Stimulated activated CD4-positive, alpha-beta T cell treated with anti-CD3 and anti-CD28 coated beads, Interleukin-4, amount 100 ng/mL, for 24 hours (primary cell): ENCODE measurements at regions not wholly inside any gene's neighbourhood (a gene's known extent, or its start where the extent isn't known, plus 50 kb on each side); places are given as distances from the start of the nearest gene placed in this dataset.
"Not testable (repeated sequence)": the region's sequence is repeated elsewhere in the genome, so short reads cannot be mapped to it uniquely, and the experiment has no call there.

Experiments used
- DNase-seq: peaks from one replicate; pipeline ENCODE4 v3.0.0-alpha.2; 2020

DNA sequence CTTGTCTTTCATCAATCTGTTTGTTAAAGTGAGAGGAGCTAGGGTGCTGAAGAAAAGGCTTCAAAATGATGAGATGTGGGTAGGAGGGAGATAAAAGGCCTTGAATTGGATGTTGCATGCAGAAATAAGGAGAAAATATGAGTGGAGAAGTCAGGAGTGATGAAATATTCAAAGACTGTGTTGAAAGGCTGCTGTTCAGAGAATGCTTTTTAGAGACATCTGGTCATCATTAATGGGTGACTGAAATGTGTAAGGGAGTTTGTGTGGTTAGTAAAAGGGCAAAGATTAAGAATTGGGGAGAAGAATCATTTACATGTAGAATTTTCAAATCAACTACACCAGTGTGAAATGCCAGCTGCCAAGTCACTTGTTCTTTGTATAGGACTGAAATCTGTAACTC lies 383.9 kb downstream of the MAT2B start:
- no peak for DNase-seq

DNA sequence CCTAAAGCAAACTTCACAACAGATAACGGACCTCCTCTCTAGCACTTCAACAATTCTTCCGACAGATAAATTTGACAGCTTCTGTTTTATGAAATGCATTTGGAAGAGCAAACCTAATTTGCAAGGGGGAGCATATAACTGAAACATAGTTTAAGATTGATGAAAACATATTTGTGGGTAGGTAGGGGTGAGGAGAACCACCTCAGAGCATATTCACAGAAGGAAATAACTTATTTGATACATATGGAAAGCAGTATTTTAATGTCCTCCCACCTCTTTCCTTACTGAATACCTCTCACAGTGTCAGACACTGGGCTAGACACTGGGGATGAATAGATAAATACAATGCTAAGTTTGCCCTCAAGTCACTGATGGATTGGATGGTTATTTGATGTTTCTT lies 384.8 kb downstream of the MAT2B start:
- no peak for DNase-seq

DNA sequence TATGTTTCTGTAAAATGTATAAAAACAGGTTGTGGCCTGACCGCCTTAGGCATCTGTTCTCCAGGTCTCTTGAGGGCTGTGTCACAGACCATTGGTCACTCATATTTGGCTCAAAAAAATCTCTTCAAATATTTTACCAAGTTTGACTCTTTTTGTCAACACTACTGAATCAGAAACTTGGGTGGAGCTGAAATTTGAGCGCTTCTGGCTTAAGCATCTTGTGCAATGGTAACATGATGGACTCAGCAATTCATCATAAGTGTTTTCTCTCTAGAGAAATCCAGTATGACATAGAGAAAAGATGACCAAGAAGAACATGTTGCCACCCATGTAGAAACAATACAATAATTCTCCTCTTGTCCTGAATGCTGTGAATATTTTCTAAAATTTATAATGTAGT lies 387.9 kb downstream of the MAT2B start:
- no peak for DNase-seq

- no peak for DNase-seq
Measured at GRCh38 chr5:163894645-163895044, 389.2 kb downstream of the MAT2B start.

DNA sequence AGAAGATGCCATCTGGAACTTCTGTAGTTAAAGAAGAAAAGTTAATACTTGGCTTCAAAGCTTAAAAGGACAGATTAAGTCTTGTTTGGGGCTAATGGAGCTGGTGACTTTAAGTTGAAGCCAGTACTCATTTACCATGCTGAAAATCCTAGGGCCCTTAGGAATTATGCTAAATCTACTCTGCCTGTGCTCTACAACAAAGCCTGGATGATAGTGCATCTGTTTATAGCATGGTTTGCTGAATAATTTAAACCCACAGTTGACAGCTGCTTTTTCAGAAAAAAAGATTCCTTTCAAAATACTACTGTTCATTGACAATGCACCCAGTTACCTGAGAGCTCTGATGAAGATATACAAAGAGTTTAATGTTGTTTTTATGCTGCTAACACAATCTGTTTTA lies 393.5 kb downstream of the MAT2B start:
- no peak for DNase-seq

- DNase-seq = not testable (repeated sequence)
Measured at GRCh38 chr5:163907783-163908182, 402.4 kb downstream of the MAT2B start.

DNA sequence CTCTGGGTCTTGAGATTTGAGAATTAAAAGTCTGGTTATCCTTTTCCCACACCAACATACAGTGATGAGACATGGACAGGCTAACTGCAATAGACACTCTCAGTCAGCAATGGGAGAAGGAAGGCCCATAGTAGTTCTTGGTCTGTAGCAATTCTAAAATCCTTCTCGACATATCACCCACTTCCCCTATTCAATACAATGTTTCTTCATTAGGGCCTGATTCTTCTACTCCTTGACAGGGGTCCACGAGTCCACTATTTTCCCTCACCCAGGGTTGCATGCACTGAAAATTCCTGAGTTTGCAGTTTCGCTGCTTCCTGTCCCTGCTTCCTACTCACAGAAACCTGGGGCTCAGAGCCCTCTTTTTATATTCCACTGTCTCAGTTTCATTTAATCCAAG lies 402.8 kb downstream of the MAT2B start:
- no peak for DNase-seq

GRCh38 chr5:163910226-163910625 lies 404.8 kb downstream of the MAT2B start:
- no peak for DNase-seq

GRCh38 chr5:163912046-163912445 lies 406.6 kb downstream of the MAT2B start:
- no peak for DNase-seq

DNA sequence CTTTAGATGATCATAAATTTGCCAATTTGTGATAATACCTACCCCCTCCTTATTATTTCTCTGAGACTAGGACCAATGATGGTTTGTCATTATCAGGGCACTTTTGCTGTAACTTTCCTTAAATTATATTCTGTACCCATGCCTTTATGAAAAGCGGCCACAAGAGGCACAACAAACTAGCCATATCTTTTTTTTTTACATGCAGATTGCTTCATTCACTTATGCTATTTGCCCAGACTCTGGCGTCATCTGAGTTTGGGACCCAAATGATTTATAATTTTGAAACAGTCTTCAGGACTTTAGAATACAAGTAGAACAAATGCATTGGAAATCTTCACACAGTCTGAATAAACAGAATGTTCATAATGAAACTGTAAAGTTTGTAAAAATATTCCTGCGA lies 408.1 kb downstream of the MAT2B start:
- DNase-seq = no peak

DNA sequence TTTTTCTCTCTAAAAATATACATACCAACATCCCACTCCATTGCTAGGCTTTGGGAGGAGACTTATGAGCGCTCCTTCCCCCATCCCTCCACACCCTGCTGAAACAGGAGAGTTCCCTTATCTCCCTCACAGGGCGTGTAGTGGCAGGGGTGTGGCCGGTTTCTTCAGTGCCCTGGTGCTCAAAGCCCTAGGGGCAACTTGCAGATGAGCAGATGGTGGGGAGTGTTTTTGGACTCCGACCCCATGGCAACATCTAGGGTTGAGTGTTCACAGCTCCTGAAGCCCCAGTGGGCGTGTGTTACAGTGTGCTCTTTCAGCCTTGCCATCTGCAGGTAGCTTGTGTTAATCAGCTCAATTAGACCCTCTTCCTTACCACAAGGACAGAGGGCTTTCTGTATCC lies 409.5 kb downstream of the MAT2B start:
- DNase-seq = no peak

DNA sequence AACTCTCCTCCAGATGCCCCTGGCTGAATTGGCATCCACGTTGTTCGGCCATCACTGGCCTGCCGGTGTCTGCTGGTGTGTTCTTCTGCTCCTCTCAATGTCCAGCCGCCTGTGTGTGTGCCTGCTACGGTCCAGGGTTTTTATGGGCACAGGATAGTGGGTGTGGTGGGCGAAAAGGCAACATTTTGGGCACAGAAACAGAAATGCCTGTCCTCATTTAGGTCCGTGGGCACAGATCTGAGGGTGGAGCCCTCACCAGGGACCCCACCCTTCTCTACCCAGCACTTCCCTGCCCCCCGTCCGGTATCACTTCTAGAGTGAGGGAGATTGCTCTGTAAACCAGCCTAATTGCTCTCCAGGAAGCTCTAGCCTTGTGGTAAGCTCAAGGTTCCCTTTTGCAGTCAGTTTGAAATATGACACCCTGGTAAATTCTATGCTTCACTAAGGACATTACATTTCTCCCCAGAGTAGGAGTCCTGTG lies 410.1 kb downstream of the MAT2B start:
- DNase-seq = no peak

- DNase-seq = no peak
Measured at GRCh38 chr5:163916376-163916775, 411.0 kb downstream of the MAT2B start.

GRCh38 chr5:163916861-163917260 lies 411.4 kb downstream of the MAT2B start:
- no peak for DNase-seq

DNA sequence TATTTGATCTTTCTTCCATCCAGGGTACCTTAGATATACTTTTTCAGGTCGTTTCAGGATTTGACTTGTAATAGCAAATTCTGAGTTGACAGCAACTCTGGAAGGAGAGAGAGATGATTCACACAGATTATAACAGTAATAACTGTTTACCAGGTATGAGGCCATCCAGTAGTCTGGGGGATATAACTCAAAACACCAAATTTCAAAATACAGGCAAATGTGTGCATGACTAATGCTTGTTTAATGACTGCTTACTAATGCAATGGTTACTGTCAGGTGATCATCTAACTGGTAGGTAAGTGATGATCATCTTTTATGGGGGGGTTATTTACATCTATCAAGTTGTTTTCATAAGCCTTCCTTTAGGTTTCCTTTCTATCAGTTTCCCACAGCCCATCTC lies 412.3 kb downstream of the MAT2B start:
- no peak for DNase-seq

DNA sequence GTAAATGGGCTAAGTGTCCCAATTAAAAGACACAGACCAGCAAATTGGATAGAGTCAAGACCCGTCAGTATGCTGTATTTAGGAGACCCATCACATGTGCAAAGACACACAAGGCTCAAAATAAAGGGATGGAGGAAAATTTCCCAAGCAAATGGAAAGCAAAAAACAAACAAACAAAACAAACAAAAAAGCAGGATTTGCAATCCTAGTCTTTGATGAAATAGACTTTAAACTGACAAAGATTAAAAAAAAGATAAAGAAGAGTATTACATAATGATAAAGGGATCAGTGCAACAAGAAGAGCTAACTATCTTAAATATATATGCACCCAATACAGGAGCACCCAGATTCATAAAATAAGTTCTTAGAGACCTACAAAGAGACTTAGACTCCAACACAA lies 429.6 kb downstream of the MAT2B start:
- DNase-seq = not testable (repeated sequence)

DNA sequence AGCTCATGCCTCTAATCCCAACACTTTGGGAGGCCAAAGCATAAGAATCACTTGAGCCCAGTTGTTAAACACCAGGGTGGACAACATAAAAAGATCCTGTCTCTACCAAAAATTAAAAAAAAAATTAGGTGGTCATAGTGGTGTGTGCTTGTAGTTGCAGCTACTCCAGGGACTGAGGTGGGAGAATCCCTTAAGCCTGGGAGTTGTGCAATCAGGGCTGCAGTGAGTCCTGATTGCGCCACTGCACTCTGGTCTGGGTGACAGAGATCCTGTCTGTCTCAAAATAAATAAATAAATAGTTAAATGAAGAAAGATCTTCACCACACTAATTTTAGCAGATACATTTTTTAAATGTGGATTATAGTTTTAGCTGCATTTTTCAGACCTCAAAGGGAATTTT lies 433.2 kb downstream of the MAT2B start:
- no peak for DNase-seq

- DNase-seq = no peak
Measured at GRCh38 chr5:163941079-163941478, 435.7 kb downstream of the MAT2B start.

DNA sequence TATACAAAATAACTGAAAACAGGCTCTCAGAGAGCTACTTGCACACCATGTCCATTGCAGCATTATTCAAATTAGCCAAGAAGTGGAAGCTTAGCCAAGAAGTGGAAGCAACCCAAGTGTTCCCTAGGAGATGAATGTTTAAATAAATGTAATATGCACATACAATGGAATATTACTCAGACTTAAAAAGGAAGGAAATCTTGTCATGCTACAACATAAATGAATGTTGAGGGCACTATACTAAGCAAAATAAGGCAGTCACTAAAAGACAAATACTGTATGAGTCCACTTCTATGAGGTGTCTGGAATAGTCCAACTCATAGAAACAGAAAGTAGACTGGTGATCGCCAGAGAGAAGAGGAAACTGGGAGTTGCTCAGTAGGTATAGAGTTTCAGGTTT lies 438.1 kb downstream of the MAT2B start:
- DNase-seq = no peak

- DNase-seq = no peak
Measured at GRCh38 chr5:163944738-163945137, 439.3 kb downstream of the MAT2B start.

GRCh38 chr5:163947848-163948666 lies 442.6 kb downstream of the MAT2B start:
- DNase-seq = no peak

- DNase-seq = no peak
Measured at GRCh38 chr5:163950248-163950647, 444.8 kb downstream of the MAT2B start.

DNA sequence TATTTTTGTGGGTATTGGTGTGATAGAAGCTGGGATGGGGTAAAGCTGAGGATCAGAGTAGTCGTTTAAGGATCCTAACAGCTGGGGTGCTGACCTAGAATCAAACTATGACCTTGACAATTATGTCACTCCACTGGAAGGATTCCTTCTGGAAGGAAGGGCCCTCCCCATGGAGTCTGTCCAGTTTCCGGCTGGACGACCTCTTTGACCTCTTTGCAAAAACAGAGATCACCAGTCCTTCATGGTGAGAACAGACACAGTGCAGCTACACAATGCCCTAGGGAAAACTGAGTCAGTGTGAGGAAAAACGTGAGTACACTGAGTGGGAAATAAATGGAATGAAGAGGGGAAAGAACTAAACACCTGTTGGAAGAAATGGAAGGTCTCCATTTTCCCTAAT lies 445.6 kb downstream of the MAT2B start:
- DNase-seq = no peak

DNA sequence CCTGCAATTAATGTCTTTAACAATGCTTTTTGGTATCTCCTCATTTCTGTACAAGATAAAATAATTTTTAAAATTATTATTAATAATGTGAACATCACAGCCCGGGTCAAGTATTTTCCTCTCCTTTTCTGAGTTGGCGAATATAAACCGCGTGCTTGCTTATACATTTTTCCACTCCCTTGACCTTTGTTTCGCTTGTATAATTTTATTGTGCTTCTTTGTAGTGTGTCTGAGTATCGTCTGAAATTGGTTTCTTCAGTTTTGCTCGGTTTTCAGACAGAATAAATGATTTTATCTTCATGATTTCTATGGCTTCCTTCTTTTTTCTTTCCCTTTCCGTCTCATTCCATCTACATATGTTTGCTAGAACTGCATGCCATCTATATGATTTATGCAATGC lies 448.5 kb downstream of the MAT2B start:
- DNase-seq = no peak

GRCh38 chr5:163961230-163961629 lies 455.8 kb downstream of the MAT2B start:
- not testable (repeated sequence) for DNase-seq
